CD4-positive, alpha-beta T cell treated with Interleukin-10 for 1 hour (primary cell): ENCODE measurements at regions not wholly inside any gene's neighbourhood (a gene's known extent, or its start where the extent isn't known, plus 50 kb on each side); places are given as distances from the start of the nearest gene placed in this dataset.

ENCODE experiments used
- DNase-seq: peaks from one replicate; pipeline ENCODE4 v3.0.0-alpha.2; 2020

DNA sequence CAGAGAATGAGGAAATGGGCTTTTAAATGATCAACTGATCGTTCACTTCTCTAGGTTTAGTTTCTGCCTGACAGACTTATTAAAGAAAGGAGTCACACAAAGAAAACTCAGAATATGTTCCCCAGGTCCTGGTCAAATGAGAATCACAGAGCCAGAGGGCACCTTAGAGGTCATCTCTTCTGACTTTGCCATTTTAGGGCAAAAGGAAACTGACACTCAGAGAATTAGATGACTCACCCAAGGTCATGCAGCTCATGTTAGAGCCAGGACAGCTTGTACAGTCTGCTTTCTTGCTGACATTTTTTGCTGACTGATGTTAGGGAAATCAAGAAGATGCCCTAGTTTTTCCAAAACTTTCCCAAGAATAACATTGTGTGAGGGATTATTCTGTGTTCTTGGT lies 312.7 kb upstream of the SP8 start:
- no peak for DNase-seq

GRCh38 chr7:21099955-21100354 lies 313.3 kb upstream of the SP8 start:
- DNase-seq: no peak

- DNase-seq: no peak
Observed at GRCh38 chr7:21101541-21101940, 314.9 kb upstream of the SP8 start.

- DNase-seq: no peak
Observed at GRCh38 chr7:21103426-21104123, 316.9 kb upstream of the SP8 start.

- no peak for DNase-seq
Observed at GRCh38 chr7:21104124-21104500, 317.4 kb upstream of the SP8 start.

DNA sequence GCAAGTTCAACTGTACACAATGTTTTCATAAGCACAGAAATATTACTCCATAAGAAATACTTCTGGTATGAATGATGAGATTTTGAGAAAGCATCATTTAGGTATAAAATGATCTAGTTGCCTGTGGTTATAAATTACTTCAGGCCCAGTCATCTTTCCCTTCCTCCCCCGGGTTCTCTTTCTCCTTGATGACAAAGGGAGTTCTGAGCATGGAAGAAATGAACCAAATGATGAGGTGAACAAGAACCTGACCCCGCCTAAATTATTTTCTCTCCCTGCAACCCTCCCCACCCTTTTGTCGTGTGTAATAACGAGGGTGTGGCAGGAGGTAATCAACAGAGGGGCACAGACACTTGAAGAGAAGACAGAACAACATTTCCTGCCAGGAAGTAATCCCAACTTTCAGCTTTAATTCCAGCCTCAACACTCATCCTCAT lies 319.6 kb upstream of the SP8 start:
- DNase-seq: no peak

DNA sequence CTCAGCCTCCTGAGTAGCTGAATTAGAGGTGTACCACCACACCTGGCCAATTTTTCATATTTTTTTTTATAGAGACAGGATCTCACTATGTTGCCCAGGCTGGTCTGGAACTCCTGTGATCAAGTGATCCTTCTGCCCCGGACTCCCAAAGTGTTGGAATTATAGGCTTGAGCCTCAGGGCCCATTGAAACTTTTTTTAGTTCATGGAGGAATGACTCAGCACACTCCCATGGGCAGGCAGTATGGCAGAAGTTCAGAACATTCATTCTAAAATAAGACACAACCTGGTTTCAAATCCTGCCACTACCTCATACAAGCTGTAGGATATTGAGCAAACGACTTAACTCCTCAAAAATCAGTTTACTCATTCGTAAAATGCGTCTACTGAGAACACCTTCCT lies 320.4 kb upstream of the SP8 start:
- DNase-seq: no peak

- no peak for DNase-seq
Observed at GRCh38 chr7:21108182-21108581, 319.7 kb upstream of the SP4 start.

DNA sequence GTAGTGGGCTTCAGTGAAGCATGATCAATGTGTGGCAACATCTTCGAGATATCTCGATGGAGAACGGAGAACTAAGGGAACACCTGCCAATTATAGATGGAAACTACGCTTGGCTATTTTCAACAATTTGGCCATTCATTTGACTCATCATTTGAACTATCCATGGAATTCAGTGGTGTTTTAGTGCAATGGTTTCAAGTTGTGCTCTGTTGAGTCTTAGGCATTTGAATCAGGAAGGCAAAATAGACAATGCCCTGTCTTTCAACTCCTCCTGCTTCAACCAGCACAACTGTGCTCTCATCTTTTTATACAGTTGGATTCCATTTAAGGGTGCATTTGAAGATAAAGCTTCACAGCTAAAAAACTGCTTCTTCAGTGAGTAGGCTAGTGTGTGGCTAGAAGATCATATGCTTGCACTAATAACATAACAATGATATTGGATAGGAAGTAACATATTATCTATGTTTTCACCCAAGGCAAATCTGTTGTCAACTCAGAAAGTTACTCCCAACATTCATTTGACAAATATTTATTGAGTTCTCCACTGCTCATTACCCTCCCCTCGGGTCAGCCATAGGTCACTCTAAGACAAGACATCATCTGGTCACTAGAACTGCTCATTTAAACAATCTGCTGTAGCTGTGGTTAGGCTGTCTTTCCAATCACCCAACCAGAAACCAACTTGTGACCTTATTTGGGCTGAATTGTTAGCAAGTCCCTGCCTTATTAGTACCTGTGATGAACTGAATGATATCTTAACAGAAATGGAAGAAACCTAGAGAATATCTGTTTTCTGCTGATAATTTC lies 314.1 kb upstream of the SP4 start:
- DNase-seq: no peak

DNA sequence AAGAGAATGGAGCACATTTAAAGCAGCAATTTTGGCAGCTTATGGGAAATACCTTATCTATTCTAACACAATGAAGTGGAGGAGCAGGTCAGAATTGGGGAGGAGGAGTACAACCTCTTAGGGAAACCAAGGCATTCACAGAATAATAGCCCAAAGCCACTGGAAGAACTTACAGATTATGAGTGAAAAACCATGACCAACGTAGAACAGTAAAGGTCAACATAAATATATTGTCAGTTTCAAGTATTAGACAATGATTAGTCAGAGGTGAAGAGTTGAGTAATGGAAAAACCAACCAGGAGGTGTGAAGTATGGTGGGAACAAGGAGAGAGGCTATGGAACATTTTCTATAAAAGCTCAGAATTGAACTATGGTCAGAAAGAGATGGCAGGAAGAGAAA lies 304.3 kb upstream of the SP4 start:
- no peak for DNase-seq

GRCh38 chr7:21125297-21125696 lies 302.6 kb upstream of the SP4 start:
- DNase-seq: no peak

GRCh38 chr7:21128062-21128817 lies 299.6 kb upstream of the SP4 start:
- no peak for DNase-seq

GRCh38 chr7:21131897-21132296 lies 296.0 kb upstream of the SP4 start:
- no peak for DNase-seq

GRCh38 chr7:21134631-21135030 lies 293.3 kb upstream of the SP4 start:
- no peak for DNase-seq

DNA sequence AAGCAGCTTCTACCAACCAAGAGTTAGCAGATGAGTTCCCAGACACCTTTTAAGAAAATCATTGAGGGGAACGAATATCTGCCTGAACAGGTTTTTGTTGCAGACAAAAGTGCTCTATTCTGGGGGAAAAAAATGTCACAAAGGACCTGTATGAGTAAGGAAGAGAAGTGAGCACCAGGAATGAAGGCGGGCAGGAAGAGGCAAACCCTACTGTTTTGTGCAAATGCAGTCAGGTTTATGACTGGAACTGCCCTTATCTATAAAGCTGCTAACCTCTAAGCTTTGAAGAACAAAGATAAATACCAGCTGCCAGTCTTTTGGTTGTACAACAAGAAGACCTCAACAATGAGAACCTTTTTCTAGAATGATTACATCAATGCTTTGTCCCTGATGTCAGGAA lies 292.4 kb upstream of the SP4 start:
- DNase-seq: no peak

DNA sequence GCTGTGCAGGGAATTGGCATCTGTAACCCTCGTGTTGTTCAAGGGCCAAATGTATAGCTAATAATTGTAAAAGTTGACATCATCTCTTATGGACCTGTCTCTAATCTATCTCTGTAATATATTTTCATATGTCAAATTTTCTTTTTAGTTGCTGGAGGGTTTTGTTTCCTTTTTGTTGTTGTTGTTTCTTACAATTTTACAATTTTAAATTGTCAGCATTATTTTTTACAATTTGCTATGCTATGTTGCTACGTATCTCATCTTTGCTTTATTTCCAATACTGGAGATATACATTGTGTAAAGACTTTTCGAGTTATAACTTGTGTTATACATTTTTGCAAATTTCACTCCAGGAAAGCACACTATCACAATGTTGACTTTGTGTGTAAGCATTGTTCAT lies 290.2 kb upstream of the SP4 start:
- DNase-seq: no peak

DNA sequence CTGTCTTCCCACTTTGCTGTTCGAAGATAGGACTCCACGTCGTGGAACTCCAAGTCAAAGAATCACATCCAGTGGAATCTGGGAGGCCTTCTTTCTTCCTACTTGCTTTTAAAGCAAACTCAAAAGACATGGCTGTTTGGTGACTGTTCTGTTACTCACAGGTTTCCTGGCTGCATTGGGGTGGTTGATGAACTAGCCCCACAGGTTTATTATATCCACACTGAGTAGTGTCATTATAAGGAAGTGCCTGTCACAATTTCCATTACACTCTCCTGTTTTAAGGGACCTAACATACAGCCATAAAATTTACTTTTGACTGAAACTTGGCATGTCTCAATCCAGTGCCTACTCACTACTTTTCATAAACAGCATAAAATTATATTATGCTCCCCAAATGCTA lies 287.3 kb upstream of the SP4 start:
- no peak for DNase-seq

DNA sequence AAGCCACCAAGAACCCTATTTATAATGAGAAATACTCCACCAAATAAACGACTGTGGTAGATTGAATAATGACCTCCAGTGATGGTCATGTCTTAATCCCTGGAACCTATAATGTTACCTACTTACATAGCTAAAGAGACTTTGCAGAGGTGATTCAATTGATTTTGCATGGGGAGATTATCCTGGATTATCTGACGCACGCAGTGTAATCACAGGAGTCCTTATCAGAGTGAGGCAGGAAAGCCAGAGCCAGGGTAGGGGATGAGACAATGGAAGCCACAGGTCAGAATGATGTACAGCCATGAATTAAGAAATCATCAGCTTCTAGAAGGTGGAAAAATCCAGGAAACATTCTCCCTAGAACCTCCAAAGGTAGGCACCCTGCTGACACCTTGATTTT lies 286.4 kb upstream of the SP4 start:
- no peak for DNase-seq

- no peak for DNase-seq
Observed at GRCh38 chr7:21142081-21142480, 285.8 kb upstream of the SP4 start.

DNA sequence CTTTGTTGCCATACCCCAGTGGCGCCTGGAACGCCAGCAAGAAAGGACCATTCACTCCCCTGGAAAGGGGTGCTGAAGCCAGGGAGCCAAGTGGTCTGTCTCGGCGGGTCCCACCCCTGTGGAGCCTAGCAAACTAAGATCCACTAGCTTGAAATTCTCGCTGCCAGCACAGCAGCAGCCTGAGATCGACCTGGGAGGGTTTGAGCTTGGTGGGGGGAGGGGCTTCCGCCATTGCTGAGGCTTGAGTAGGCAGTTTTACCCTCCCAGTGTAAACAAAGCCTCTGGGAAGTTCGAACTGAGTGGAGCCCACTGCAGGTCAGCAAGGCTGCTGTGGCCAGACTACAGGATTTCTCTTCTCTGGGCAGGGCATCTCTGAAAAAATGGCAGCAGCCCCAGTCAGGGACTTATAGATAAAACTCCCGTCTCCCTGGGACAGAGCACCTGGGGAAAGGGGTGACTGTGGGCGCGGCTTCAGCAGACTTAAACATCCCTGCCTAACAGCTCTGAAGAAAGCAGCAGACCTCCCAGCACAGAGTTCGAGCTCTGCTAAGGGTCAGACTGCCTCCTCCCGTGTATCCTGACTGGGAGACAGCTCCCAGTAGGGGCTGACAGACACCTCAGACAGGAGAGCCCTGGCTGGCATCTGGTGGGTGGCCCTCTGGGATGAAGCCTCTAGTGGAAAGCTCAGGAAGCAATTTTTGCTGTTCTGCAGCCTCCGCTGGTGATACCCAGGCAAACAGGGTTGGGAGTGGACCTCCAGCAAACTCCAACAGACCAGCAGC lies 281.1 kb upstream of the SP4 start:
- DNase-seq: no peak

GRCh38 chr7:21149809-21150208 lies 278.1 kb upstream of the SP4 start:
- DNase-seq: no peak

DNA sequence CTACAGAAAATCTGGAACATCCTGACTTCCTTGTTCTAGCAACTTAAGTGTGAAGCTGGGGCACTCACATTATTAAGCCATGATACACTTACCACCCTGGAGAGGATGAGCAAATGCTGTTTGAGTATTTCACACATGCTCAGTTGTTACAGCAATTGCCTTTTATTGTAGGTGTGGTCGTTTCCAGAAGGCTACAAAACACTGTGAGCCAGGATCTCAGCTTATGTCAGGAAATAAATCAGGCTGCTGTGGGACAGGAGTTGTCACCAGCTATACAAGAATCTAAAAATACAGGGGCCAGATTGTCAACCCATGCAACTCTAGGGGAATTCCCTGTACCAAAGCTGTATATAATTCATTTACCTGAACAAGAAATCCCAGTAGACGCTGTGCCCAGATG lies 273.3 kb upstream of the SP4 start:
- no peak for DNase-seq

DNA sequence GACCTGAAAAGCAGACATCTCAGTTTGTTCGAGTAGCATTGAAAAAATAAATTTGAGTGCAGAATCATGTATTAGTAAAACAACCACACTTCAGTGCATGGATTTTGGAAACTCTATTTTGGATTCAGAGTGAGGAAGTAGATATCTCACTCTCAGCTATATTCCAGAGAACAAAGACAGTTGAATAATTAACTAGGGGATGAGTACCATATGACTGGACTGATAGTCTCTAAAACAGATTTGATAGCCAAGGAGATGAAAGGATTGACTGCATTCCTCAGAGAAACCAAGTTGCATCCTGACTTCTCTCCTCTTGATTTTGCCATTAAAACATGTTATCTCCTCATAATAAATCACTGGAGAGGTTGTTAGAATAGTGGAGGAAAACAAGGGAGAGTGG lies 268.4 kb upstream of the SP4 start:
- DNase-seq: no peak
